HG03175 (cell line): ENCODE measurements at regions not wholly inside any gene's neighbourhood (a gene's known extent, or its start where the extent isn't known, plus 50 kb on each side); places are given as distances from the start of the nearest gene placed in this dataset.

Experiments
- ATAC-seq: cut with Tn5 transposase; IDR thresholded peaks from one replicate; pipeline ENCODE4 v1.9.1; 2021; ENCODE audit warnings: mild to moderate bottlenecking, moderate library complexity; ENCODE audit not compliant: unreplicated experiment

GRCh38 chr2:43129676-43130547 is 96.5 kb downstream of the ZFP36L2 start:
- ATAC-seq = no peak

- no peak for ATAC-seq
These were observed 97.8 kb downstream of the ZFP36L2 start for GRCh38 chr2:43128559-43128955.

- no peak for ATAC-seq
These were observed 98.4 kb downstream of the ZFP36L2 start for GRCh38 chr2:43127941-43128558.

GRCh38 chr2:43127208-43127940 is 99.0 kb downstream of the ZFP36L2 start:
- ATAC-seq = no peak

- ATAC-seq = no peak
These were observed 99.6 kb downstream of the ZFP36L2 start for GRCh38 chr2:43126817-43127207.

GRCh38 chr2:43125090-43125998 is 101.1 kb downstream of the ZFP36L2 start:
- no peak for ATAC-seq

GRCh38 chr2:43124687-43125057 is 101.7 kb downstream of the ZFP36L2 start:
- no peak for ATAC-seq

- no peak for ATAC-seq
These were observed 102.3 kb downstream of the ZFP36L2 start for GRCh38 chr2:43123981-43124686.

- no peak for ATAC-seq
These were observed 102.9 kb downstream of the ZFP36L2 start for GRCh38 chr2:43123486-43123885.

- no peak for ATAC-seq
These were observed 103.4 kb downstream of the ZFP36L2 start for GRCh38 chr2:43123028-43123427.

- no peak for ATAC-seq
These were observed 104.7 kb downstream of the ZFP36L2 start for GRCh38 chr2:43121580-43122314.

GRCh38 chr2:43119303-43119702 is 107.1 kb downstream of the ZFP36L2 start:
- ATAC-seq = no peak

- ATAC-seq = no peak
These were observed 108.8 kb downstream of the ZFP36L2 start for GRCh38 chr2:43117521-43118143.

GRCh38 chr2:43116988-43117387 is 109.4 kb downstream of the ZFP36L2 start:
- ATAC-seq = no peak

GRCh38 chr2:43115881-43116280 is 110.5 kb downstream of the ZFP36L2 start:
- ATAC-seq = no peak

- no peak for ATAC-seq
These were observed 112.2 kb downstream of the ZFP36L2 start for GRCh38 chr2:43114210-43114609.

- ATAC-seq = no peak
These were observed 114.4 kb downstream of the ZFP36L2 start for GRCh38 chr2:43111788-43112554.

GRCh38 chr2:43110442-43110871 is 115.9 kb downstream of the ZFP36L2 start:
- no peak for ATAC-seq
